ENCODE measurements at regions not wholly inside any gene's neighbourhood (a gene's known extent, or its start where the extent isn't known, plus 50 kb on each side); places are given as distances from the start of the nearest gene placed in this dataset.
"Not testable (repeated sequence)": the region's sequence is repeated elsewhere in the genome, so short reads cannot be mapped to it uniquely, and the experiment has no call there.

- no peak for DNase-seq (ENCODE audit: extremely low spot score)
- TF ChIP-seq FOXK2 (IDR thresholded peaks at IDR 0.05) (no peak), SP1 (IDR thresholded peaks at IDR 0.05) (no peak), FOXA1 (IDR thresholded peaks at IDR 0.05) (no peak), SUZ12 (IDR thresholded peaks at IDR 0.05) (no peak), PKNOX1 (IDR thresholded peaks at IDR 0.05) (no peak), L3MBTL2 (conservative IDR thresholded peaks at IDR 0.05) (no peak)
- POLR2A ChIA-PET: no interaction called here
- CTCF ChIA-PET: no interaction called here
Measured at GRCh38 chr5:10106806-10107205, 142.9 kb downstream of the ATPSCKMT start.

- CTCF ChIA-PET: no interaction called here
- no peak for DNase-seq (ENCODE audit: extremely low spot score)
- POLR2A ChIA-PET: no interaction called here
- TF ChIP-seq TARDBP (IDR thresholded peaks at IDR 0.05) (no peak), SUZ12 (IDR thresholded peaks at IDR 0.05) (no peak), BHLHE40 (IDR thresholded peaks at IDR 0.05; ENCODE audit: borderline replicate concordance) (no peak), PKNOX1 (IDR thresholded peaks at IDR 0.05) (no peak), FOXM1 (IDR thresholded peaks at IDR 0.05; ENCODE audit: borderline replicate concordance) (no peak), FOXA1 (IDR thresholded peaks at IDR 0.05) (no peak), ARNT (IDR thresholded peaks at IDR 0.05) (no peak), ELF4 (IDR thresholded peaks at IDR 0.05) (no peak), HDGF (IDR thresholded peaks at IDR 0.05; ENCODE audit: borderline replicate concordance) (no peak), CTBP1 (IDR thresholded peaks at IDR 0.05; ENCODE audit: borderline replicate concordance) (no peak), ZNF384 (IDR thresholded peaks at IDR 0.05) (no peak), L3MBTL2 (conservative IDR thresholded peaks at IDR 0.05) (no peak), NFRKB (IDR thresholded peaks at IDR 0.05) (no peak)
Measured at GRCh38 chr5:10106285-10106684, 143.4 kb downstream of the ATPSCKMT start.

GRCh38 chr5:10102706-10103497 is 146.8 kb downstream of the ATPSCKMT start:
- CTCF ChIA-PET: no interaction called here
- no peak for DNase-seq (ENCODE audit: extremely low spot score)
- POLR2A ChIA-PET: no interaction called here
- TF ChIP-seq CTBP1 (IDR thresholded peaks at IDR 0.05; ENCODE audit: borderline replicate concordance) (no peak), LEF1 (IDR thresholded peaks at IDR 0.05; ENCODE audit: borderline replicate concordance) (no peak), FOXM1 (IDR thresholded peaks at IDR 0.05; ENCODE audit: borderline replicate concordance) (no peak), NFRKB (IDR thresholded peaks at IDR 0.05) (no peak), ZNF384 (IDR thresholded peaks at IDR 0.05) (no peak), SP1 (IDR thresholded peaks at IDR 0.05) (no peak), TARDBP (IDR thresholded peaks at IDR 0.05) (no peak), FOXA1 (IDR thresholded peaks at IDR 0.05) (no peak), FOXK2 (IDR thresholded peaks at IDR 0.05) (no peak), ELF4 (IDR thresholded peaks at IDR 0.05) (no peak), PKNOX1 (IDR thresholded peaks at IDR 0.05) (no peak), L3MBTL2 (conservative IDR thresholded peaks at IDR 0.05) (no peak), BHLHE40 (IDR thresholded peaks at IDR 0.05; ENCODE audit: borderline replicate concordance) (no peak), HDGF (IDR thresholded peaks at IDR 0.05; ENCODE audit: borderline replicate concordance) (no peak), ARNT (IDR thresholded peaks at IDR 0.05) (no peak), SUZ12 (IDR thresholded peaks at IDR 0.05) (no peak)

GRCh38 chr5:10102235-10102634 is 147.5 kb downstream of the ATPSCKMT start:
- CTCF ChIA-PET: interaction anchor here (0.9 kb wide), 1 partner anchor 9 kb away, joined by 3 read pairs; no protein-coding TSS in a partner anchor
- DNase-seq (ENCODE audit: extremely low spot score); POLR2A ChIA-PET: not testable (repeated sequence)

- ChIA-PET CTCF (no interaction called here), POLR2A (no interaction called here)
- no peak for DNase-seq (ENCODE audit: extremely low spot score)
- TF ChIP-seq HDGF (IDR thresholded peaks at IDR 0.05; ENCODE audit: borderline replicate concordance) (no peak), SUZ12 (IDR thresholded peaks at IDR 0.05) (no peak), FOXK2 (IDR thresholded peaks at IDR 0.05) (no peak), FOXM1 (IDR thresholded peaks at IDR 0.05; ENCODE audit: borderline replicate concordance) (no peak)
Measured at GRCh38 chr5:10099548-10099947, 150.1 kb downstream of the ATPSCKMT start.

GRCh38 chr5:10091701-10092100 is 158.0 kb downstream of the ATPSCKMT start:
- TF ChIP-seq NFRKB (IDR thresholded peaks at IDR 0.05) (no peak), LEF1 (IDR thresholded peaks at IDR 0.05; ENCODE audit: borderline replicate concordance) (no peak), CTBP1 (IDR thresholded peaks at IDR 0.05; ENCODE audit: borderline replicate concordance) (no peak), PKNOX1 (IDR thresholded peaks at IDR 0.05) (no peak), ARNT (IDR thresholded peaks at IDR 0.05) (no peak), SP1 (IDR thresholded peaks at IDR 0.05) (no peak), FOXK2 (IDR thresholded peaks at IDR 0.05) (no peak)
- no peak for DNase-seq (ENCODE audit: extremely low spot score)
- ChIA-PET POLR2A (no interaction called here), CTCF (no interaction called here)
